OCI-LY7 (cell line): ENCODE measurements at regions not wholly inside any gene's neighbourhood (a gene's known extent, or its start where the extent isn't known, plus 50 kb on each side); places are given as distances from the start of the nearest gene placed in this dataset.

Experiments
- CTCF ChIP-seq: fragments of 200-600 bp; sonication (generic); conservative IDR thresholded peaks from 2 replicates; pipeline ENCODE4 v1.5.1; 2014; ENCODE audit warnings: mild to moderate bottlenecking, antibody characterized with exemption, low read length, moderate library complexity, mixed read lengths
- EZH2phosphoT487 ChIP-seq: fragments of 200-600 bp; sonication (generic); IDR thresholded peaks from 2 replicates; pipeline ENCODE4 v1.6.1; 2018; ENCODE audit warnings: low read depth, borderline replicate concordance, mild to moderate bottlenecking, mixed run types, antibody characterized with exemption, low read length, moderate library complexity, mixed read lengths

- TF ChIP-seq EZH2phosphoT487, result no peak
- TF ChIP-seq CTCF, result no peak
Observed at GRCh38 chr2:60118917-60119316, 434.5 kb downstream of the BCL11A start.
